HG03457 (cell line): ENCODE measurements at regions not wholly inside any gene's neighbourhood (a gene's known extent, or its start where the extent isn't known, plus 50 kb on each side); places are given as distances from the start of the nearest gene placed in this dataset.
"Not testable (repeated sequence)": the region's sequence is repeated elsewhere in the genome, so short reads cannot be mapped to it uniquely, and the experiment has no call there.

Source experiments
- ATAC-seq: cut with Tn5 transposase; IDR thresholded peaks from one replicate; pipeline ENCODE4 v1.9.1; 2021; ENCODE audit warnings: moderate number of reproducible peaks; ENCODE audit not compliant: unreplicated experiment

DNA sequence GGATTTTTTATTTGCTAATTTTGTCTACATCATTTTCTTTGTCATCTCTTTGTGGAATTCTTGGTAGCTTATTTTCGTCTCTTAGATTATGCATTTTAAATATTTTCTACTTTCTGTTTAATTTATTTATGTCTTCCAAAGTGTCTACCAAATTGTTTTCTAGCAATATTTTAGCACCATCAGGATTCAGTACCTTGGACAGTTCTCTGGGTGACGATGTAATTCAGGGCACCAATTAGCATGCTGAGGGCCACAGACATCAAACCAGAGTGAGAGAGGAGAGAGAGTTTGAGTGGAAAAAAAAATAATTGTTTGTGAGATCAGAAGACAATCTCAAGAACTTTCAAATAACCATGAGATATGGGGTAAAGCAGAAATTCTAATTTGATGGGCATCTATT is 169.8 kb upstream of the CXADR start:
- no peak for ATAC-seq

DNA sequence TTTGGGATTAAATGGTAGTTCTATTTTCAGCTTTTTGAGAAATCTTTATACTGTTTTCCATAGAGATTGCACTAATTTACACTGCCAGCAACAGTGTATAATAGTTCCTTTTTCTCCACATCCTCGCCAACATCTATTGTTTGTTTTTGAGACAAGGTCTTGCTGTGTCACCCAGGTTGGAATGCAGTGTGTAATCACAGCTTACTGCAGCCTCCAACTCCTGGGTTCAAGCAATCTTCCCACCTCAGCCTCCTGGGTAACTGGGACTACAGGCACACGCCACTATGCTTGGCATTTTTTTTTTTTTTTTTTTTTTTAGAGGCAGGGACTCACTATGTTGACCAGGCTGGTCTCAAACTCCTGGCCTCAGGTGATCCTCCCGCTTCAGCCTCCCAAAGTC is 164.5 kb upstream of the CXADR start:
- ATAC-seq: no peak

DNA sequence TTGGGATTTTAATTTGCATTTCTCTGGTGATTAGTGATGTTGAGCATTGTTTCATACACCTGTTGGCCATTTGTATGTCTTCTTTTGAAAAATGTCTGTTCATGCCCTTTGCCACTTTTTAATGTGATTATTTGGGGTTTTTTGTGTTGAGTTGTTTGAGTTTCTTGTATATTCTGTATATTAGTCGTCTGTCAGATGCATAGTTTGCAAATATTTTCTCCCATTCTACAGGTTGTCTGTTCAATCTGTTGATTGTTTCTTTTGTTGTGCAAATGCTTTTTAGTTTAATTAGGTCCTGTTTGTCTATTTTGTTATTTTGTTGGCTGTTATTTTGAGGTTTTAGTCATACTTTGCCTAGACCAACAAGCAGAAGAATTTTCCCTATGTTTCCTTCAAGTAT is 164.0 kb upstream of the CXADR start:
- ATAC-seq: no peak

DNA sequence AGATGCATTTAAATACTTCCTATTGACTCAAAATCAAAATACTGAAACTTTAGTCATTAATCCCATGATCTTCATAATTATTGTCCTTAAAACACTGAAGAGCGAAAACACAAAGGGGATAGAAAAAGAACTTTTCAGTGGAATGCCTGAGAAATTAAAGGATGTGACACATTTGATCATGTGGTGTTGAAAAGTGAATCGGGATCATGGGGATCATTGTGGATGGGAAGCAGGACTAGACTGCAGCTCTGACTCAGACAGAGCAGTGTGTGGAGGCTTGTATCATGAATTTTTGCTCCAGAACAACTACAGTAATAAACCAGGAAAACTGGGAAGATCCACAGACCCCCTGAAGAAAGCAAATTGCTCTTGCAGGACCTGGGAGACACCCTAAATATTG is 161.1 kb upstream of the CXADR start:
- no peak for ATAC-seq

DNA sequence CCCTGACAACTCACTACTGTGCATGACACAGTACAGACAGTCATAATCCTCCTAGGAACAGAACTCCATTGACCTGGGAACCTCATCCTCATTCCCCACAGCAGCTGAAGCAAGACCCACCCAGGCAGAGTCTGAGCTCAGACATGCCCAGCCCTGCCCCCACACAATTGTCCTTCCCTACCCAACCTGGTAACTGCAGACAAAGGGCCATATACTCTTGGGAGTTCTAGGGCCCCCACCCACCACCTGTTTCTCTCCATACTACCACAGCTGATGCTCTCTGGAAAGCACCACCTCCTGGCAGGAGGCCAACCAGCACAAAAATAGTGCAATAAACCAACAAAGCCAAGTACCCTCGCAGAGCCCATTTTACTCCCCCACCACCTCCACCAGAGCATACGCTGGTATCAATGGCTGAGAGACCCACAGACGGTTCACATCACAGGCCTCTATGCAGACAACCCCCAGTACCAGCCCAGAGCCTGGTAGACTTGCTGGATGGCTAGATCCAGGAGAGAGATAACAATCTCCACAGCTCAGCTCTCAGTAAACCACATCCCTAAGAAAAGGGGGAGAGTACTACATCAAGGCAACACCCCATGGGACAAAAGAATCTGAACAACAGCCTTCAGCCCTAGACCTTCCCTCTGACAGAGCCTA is 159.7 kb upstream of the CXADR start:
- no peak for ATAC-seq

DNA sequence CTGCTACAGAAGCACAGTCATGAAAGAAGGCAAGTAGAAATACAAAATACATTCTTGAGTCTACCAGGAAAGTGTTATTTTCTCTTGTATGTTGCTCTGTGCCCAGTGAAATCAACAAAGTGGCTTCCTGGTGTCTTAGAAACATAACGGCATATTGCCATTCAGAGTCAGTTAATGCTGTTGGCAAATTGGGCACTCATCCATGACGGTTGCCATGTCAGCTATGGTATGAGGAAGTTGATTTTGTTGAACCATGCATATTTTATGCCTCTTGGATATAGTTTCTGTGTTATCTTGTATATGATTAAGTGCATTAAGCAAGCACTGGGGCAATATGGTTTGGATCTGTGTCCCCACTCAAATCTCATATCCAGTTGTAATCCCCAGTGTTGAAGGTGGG is 153.1 kb upstream of the CXADR start:
- ATAC-seq: no peak

DNA sequence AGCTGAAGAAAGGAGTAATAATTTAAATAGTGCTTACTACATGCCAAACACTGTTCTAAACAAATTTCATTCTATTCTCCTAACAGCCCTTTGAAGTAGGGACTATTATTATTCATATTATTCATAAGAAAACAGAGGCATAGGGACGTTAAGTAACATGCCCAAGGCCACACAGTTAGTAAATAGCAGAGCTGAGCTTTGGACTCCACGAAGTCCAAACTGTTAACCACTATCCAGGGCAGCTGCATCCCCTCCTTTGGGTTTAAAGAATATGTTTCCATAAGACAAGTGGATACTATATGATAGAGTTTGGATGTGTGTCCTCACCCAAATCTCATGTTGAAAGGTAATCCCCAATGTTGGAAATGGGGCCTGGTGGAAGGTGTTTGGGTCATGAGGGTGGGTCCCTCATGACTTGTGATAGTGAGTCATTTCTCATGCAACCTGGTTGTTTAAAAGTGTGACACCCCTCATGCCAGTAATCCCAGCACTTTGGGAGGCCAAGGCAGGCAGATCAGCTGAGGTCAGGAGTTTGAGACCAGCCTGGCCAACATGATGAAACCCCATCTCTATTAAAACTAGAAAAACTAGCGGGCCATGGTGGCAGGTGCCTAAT is 144.0 kb upstream of the CXADR start:
- no peak for ATAC-seq

DNA sequence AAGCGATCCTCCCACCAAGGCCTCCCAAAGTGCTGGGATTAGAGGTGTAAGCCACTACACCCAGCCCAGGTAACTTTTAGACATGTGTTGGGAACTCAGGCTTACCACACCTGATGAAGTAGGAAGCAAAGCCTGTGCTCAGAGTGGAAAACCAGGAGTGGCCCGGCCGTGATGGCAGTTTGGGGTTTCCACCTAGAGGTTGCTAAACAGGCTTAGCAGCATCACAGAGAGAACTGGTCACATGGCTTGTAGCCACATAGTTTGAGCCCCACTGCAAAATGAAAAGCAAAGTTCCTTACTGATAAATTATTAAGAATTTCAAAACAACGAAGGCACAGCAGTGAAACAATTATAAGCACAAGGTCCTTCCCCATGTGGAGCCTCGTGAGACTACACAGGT is 142.6 kb upstream of the CXADR start:
- ATAC-seq: no peak

DNA sequence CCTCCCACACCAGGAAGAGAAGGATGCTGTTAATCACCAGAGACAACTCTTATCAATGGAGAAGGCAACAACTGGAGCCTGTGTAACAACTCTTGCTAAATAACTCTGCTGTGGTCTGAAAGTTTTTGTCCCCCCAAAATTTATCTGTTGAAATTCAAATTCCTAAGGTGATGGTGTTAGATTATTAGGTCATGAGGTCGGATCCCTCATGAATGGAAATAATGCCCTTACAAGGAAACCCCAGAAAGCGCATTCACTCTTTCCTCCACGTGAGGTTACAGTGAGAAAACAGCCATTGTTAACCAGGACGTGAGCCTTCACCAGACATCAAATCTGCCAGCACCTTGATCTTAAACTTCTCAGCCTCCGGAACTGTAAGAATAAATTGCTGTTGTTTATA is 141.9 kb upstream of the CXADR start:
- ATAC-seq: no peak

DNA sequence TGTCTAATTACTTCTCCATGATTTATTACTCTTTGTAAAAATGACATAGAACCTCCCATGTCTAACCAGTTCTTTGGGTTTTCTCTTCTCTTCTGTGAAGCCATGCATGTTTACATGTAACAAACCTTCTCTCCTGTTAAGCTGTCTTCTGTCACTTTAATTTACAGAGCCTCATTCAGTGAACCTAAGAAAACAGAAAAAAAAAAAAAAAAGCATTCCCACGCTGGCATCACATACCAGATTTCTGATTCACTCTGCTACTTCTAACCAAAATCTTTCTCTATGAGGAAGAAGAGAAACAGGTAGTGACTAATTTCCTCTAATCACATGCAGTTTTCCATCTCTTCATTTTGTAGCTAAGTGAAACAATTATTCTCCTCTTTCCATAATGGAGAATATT is 141.4 kb upstream of the CXADR start:
- no peak for ATAC-seq

DNA sequence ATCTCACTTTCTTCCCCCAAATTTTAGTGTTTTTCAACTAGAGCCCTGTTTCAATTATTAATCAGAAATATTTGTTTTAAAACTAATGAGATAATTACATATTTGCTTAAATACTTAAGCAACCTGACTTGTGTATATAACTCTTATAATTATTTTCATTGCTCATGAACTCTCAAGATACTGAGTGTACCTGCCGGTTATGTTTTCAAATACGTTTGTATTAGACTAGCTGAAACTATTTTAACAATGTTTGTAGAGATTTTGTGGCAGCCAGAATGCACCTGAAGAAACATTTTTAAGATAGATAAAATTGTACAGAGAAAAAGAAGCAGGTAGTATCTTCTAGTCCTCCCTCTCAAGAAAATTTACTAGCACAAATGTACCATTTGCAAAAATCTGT is 140.6 kb upstream of the CXADR start:
- ATAC-seq: no peak

DNA sequence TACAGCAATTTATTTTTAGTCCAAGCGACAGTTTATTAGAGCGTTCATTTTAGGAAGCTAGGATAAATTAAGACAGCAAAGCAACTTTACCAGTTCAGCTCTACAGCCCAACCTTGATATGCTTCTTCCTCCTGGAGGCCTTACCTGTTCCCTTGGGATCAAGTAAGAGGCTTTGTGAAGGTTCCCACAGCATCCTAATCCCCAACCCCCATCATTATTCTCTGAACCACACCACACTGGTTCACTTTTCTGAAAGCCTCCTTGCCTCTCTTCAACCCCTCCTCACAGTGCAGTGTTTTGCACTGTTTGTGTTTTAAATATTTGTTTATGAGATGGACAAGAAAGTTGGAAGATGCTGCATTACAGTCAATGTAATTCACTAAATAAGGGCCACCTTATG is 126.3 kb upstream of the CXADR start:
- ATAC-seq: no peak

DNA sequence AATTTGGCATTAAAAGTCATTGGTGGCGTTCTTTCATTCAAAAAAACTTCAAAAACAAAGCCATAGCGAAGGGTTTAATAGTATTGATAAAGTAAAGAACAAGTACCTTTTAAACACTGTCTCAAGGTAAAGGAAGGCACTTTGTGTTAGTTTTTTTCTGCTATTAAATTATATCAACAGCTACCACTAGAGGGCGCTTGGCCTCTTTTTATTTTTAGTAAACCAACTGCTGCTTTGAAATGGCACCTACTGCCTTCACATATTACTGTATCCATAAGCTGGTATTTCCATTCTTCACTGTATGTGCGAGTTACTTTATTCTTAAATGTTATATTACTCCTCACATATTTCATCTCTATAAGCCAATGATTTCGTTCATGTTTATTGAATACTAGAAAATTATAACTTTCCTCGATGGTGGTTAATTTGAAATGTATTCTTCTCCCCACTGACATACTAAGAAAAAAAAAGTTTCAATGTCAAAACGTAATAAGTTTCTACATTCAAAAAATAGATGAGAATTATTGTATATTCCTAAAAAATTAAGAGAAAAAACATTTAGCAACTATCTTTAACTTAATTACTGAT is 125.7 kb upstream of the CXADR start:
- no peak for ATAC-seq

DNA sequence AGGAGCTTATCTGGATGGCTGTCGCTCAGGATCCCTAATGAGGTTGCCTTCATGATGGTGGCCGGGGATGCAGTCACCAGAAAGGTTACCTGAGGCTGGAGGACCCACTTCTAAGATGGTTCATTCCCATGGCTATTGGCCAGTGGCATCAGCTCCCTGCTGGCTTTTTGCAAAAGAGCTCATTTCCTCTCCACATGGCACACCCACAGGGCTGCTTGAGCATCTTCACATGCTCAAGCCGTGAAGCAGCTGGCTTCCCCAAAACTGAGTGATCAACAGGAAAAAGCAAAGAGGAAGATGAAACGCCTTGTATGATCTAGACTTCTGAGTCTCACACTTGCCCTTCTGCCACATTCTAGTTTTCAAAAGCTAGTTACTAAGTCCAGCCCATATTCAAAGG is 124.6 kb upstream of the CXADR start:
- no peak for ATAC-seq

DNA sequence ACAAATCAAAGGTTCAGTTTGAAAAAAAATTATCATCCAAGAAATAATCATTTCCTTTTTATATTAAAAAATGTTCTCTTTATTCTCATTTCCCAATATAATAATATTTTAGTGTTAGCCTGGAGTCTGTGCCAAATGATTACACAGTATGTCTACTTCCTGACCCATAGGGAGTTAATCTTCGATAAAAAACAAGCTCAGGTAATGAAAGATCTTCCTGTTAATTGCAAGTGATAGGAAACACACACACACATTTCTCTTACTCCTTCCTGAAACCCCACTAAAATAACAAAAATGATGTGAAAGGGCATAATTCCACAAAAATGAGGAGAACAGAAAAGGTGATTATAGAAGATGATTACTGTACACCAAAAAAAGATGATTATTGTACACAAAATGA is 123.5 kb upstream of the CXADR start:
- no peak for ATAC-seq

DNA sequence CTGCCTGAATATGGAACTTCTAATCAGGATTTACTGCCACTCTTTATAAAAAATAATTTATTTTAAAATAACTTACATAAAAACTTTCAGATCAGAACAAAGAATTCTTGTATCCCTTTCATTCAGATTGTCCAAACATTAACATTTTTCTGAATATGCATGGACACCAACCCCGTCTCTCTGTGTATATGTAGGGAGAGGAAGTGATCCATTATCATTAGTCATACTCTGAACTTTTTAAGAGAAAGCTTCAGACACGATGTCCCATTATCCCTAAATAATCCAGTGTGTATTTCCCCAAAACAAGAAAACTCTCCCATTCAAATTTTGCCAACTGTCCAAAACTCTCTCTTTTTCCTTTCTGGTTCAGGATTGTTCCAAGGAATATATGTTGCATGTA is 122.3 kb upstream of the CXADR start:
- no peak for ATAC-seq

DNA sequence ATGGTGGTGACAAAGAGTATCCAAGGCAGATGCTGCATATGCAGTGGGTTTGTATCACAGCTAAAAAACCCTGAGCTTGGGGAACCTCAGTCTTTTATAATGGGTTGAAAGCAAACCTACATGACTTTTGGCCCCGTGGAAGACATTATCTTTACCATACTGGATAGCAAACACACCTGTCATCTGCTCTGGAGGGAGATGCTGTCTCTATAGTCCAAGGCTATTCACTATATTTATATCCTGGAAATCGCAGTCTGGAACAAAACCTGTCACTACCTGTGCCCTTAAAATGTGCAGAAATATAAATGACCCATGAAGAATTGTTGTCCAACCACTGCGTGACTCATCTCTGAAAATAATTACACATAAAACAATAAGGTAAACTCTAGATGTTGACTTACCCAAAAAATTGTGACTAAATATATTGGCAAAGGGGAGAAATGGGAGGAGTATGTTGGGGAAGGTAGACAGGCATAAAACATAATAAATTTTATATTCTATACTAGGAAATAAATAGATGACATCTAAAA is 121.0 kb upstream of the CXADR start:
- no peak for ATAC-seq

DNA sequence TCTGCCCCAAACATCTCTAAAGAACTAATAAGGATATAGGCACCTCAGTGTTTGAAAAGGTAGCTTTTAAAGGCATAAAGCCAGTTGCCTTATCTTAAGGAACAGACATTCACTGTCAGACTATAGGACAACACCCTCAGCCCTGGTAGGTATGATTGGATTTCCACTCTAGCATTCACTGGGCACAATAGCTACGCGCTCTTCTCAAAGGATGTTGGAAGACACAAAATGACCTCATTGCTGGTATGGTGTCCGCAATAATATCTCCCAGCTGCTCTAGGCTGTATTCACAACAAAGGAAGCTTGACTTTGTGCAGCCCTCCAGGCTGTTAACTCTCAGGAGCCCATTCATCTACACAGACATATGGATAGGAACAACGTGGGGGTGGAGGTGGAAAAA is 119.4 kb upstream of the CXADR start:
- ATAC-seq: no peak

DNA sequence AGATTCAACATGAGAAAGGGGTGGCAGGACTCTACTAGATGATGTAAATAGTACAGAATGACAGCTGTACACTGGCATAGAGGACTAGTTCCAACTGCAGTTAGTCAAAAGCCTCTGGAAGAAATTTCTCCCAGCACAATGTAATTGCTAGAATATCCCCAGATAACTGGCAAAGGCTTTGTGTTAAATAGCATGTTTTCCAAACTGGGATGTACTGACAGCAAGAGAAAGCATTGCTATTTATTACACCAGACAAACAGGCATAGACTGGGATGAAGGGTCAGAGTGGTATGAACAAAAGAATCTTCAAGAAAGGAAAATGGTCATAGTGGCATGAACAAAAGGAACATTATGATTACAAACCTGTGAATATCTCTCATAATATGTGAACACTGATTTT is 115.9 kb upstream of the CXADR start:
- no peak for ATAC-seq

DNA sequence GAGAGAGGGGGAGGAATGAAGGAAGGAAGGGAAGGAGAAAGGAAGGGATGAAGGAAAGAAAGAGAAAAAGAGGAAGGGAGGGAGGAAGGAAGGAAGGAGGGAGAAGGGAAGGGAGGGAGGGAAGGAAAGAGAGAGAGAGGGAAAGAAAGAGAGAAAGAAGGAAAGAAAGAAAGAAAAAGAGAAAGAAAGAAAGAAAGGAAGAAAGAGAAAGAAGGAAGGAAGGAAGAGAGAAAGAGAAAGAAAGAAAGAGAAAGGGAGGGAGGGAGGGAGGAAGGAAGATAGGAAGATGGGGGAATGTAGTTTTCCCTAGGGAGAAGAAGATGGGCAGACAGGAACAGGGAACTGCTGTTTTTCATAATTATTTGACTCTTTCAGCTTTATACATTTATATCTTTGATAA is 115.1 kb upstream of the CXADR start:
- no peak for ATAC-seq

DNA sequence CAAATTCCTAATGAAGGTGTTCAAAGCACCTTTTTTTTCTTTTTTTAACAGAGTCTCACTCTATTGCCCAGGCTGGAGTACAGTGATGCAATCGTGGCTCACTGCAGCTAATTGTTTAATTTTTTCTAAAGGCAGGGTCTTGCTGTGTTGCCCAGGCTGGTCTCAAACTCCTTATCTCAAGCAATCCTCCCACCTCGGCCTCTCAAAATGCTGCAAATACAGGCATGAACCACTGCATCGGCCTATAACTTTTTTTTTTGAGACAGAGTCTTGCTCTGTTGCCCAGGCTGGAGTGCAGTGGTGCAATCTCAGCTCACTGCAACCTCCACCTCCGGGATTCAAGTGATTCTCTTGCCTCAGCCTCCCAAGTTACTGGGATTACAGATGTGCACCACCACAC is 113.9 kb upstream of the CXADR start:
- ATAC-seq: not testable (repeated sequence)

DNA sequence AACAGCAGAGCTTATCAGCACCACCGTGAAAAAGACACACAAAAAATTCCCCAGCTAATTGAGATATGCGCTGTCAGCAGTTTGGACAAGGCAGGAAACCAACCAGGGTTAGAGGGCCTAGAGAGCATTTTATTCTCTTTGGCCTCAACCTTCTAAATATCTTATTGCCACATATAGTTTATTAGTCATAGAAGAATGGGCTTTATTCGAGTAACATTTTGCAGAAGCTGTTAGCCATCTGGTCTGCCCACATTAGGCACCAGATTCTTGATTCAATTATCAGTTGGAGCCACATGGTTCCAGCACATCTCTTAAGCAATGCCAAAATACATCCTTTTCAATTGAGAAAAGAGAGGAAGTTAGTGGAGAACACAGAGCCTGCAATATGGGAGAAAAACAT is 109.9 kb upstream of the CXADR start:
- ATAC-seq: no peak

DNA sequence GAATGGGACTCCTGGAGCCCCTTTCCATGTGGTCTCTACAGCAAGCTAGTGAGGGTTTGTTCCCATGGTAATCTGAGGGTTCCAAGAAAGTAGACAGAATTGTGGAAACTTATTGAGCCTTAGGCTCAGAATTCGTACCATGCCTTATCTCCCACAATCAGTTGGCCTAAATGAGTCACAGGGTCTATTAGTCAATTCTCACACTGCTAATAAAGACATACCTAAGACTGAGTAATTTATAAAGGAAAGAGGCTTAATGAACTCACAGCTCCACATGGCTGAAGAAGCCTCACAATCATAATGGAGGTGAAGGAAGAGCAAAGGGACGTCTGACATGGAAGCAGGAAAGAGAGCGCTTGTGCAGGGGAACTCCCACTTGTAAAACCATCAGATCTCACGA is 106.6 kb upstream of the CXADR start:
- ATAC-seq: no peak
